ENCODE measurements at regions not wholly inside any gene's neighbourhood (a gene's known extent, or its start where the extent isn't known, plus 50 kb on each side); places are given as distances from the start of the nearest gene placed in this dataset.

- TF ChIP-seq CHD7 (IDR thresholded peaks at IDR 0.05; ENCODE audit: insufficient replicate concordance, low read length) (peak; percentile 93), POLR2AphosphoS5 (IDR thresholded peaks at IDR 0.05; ENCODE audit: low read depth, low read length) (no peak), KDM5A (IDR thresholded peaks at IDR 0.05; ENCODE audit: low read length) (no peak), HDAC2 (IDR thresholded peaks at IDR 0.05; ENCODE audit: borderline replicate concordance in 1 of 2, low read depth in 2 of 2, low read length in 2 of 2) (no peak), KDM1A (IDR thresholded peaks at IDR 0.05; ENCODE audit: borderline replicate concordance, low read length) (no peak), EP300 (IDR thresholded peaks at IDR 0.05; ENCODE audit: borderline replicate concordance in 1 of 2, low read depth in 2 of 2, low read length in 2 of 2) (0 out of 3 replicates have a peak, but pooled peaks of 1 of the 2 experiments have one; percentile 28), POU5F1 (IDR thresholded peaks at IDR 0.05; ENCODE audit: low read depth, low read length) (peak; percentile 58; the same call in 1 of the 2 replicates), NANOG (IDR thresholded peaks at IDR 0.05; ENCODE audit: insufficient read depth, low read depth, low read length, poor library complexity, severe bottlenecking) (peak; percentile 69), ASH2L (IDR thresholded peaks at IDR 0.05; ENCODE audit: low read length) (no peak), SIX5 (IDR thresholded peaks at IDR 0.05; ENCODE audit: low read depth, low read length) (no peak), SP2 (IDR thresholded peaks at IDR 0.05; ENCODE audit: low read length) (no peak), SUZ12 (IDR thresholded peaks at IDR 0.05; ENCODE audit: low read length) (no peak)
Measured at GRCh38 chr10:83760142-83760541, 379.2 kb upstream of the GHITM start (continued).
